Stimulated activated CD4-positive, alpha-beta T cell treated with anti-CD3 and anti-CD28 coated beads, Interleukin-12 subunit alpha, Interleukin-12 subunit beta, amount 100 ng/mL, for 4 hours (primary cell): ENCODE measurements at regions not wholly inside any gene's neighbourhood (a gene's known extent, or its start where the extent isn't known, plus 50 kb on each side); places are given as distances from the start of the nearest gene placed in this dataset.

Experiments used
- DNase-seq: peaks from one replicate; pipeline ENCODE4 v3.0.0-alpha.2; 2020

DNA sequence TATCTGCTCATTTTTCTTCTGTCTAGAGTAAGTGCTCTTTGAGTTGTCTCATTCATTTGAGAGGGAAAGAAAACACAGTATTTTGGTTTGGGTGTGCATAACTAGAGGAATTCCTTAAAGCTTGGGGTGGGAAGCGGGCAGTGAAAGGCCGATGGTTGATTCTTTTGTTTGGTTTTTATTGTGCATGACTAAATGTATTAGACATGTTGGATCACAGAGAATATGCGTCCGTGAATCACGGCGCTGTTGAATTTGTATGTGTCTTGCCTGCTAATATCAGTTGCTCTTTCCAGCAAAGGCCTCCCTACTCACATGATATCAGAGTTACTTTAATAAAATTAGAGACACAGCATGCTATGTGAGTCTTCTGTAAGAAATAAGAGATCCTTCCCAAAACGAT lies 180.0 kb downstream of the CHD9NB start:
- no peak for DNase-seq

DNA sequence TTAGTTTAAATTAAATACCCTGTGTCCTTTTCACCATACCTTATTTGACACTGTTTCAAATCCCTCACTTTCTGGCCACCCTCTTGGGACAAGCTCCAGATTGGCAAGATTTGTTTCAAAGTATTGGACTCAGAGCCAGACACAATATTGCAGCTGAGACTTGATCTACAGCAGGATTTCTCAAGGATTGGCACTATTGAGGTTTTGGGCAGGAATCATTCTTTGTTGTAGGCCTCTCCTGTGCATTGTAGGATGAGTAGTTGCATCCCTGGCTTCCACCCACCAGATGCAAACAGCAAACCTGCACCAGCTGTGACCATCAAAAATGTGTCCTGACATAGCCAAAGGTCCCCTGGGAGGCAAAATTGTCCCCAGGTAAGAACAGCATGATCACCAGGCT lies 181.2 kb downstream of the CHD9NB start:
- DNase-seq, result no peak

DNA sequence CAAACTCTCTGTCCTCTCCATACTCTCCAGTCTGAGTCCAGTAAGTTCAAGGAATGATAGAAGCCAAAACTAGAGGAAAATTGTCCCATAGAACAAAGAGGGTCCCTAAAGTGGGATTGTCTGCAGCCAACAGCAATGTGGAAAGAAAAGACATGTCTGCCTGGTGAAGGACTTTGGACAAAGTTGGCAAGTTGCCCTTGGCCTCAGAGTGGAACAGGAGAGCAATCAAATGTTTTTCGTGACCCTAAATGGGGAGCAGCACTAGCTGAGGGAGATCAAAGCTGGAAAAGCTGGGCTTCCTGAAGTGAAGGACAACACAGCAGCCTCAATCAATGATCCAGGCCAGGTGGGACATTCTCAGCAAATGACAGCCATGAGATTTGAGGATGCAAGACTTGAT lies 183.5 kb downstream of the CHD9NB start:
- DNase-seq, result no peak

DNA sequence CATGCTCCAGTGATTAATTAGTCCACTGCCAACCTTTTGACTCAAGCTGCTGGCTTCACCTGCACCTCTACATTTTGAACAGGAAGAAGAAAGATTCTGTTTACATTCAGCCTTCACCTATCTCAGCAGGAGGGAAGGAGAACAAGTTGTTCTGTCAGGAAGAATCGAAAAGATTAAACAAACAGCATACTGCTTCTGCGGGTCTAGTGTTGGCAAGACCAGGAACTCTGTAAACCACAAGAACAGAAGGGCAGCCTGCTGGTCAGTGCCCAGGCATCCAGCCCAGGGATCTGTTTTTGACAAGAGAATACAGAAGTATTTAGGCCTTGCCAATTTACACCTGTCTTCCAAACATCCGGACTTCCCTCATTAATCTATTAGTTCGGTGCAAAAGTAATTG lies 189.7 kb downstream of the CHD9NB start:
- DNase-seq, result no peak

DNA sequence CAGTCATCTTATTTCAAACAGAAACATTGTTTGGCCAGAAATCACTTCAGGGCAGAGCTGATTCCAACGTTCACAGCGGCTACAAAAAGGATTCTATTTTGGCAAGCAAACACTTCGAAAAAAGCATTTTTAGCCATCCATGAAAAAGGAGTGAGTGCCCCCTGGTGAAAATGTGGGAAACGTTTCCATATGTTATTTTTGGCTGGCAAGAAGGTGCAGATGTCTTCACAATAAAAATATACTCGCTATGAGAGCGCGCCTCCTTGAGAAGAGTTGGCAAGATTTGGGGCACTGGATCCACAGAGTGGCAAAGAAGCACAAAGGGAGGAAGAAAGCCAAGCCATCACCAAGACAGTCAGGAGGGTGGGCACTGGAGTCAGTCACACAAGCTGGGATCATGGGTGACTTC lies 191.1 kb downstream of the CHD9NB start:
- DNase-seq, result no peak

DNA sequence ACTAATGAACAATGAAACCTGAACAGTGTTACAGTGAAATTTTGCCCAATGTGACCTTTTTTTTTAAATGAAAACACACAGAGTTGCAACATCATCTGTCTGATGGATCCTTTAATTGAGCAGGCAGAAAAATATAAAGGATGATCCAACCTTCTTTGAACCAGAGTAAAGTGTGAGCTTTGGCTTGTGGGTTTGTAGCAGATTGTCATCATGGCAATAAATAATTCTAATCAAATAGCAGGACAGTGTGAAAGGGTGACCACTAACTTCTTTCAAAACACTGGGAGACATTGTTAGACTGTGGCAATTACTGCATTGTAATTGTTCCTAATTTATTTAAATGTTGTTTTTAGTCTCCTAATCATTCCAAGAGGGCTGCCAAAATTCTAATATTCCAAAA lies 197.2 kb downstream of the CHD9NB start:
- no peak for DNase-seq

DNA sequence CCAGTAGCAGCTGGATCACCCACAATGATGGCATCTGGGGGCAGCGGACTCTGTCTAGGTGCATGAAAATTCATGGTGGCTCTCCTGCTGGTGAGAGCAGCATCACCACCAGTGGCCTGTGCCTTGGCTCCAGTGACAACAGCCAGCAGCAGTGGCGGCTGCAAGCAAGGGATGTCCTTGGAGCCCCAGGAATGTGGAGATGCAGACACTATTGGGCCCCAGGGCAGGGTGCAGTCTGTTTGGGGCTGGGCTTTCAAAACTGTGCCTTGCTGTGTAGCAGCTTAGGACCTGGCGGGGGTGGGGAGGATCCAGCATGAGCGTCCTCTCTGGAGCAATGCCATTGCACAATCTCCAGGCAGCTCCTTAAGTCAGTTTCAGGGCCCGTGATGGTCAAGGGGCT lies 199.7 kb downstream of the CHD9NB start:
- no peak for DNase-seq

DNA sequence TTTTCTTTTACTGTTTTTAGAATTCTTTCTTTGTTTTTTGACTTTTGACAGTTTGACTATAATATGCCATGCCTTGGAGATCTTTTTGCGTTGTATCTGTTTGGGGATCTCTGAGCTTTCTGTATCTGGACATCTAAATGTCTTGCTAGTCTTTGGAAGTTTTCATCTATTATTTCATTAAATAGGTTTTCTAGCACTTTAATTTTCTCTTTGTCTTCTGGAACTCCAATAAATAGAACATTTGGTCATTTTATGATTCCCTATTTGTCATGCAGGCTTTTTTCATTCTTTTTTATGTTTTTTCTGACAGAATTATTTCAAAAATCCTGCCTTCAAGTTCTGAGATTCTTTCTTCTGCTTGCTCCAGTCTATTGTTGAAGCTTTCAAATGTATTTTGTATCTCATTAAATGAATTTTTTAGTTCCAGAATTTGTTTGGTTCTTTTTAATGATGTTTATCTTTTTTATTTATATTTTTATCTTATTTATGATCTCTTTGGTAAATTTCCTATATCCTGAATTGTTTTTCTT lies 201.4 kb downstream of the CHD9NB start:
- no peak for DNase-seq

DNA sequence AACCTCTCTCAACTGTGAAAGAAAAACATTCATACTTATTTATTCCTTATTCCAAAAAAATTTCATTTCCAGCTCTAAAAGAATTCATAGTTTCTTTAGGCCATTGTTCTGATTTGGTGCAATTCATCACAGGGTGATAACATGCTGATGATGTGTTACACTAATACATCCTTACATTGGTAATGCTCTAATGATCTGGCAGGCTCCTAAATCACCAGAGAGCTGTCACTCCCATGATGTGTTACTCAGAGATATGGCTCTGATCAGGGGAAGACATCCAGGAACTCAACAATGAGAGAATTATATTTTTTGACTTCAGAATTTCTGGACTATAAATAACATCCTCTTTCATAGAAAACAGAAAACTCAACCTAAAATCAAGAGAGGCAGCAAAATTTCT lies 209.3 kb downstream of the CHD9NB start:
- no peak for DNase-seq

DNA sequence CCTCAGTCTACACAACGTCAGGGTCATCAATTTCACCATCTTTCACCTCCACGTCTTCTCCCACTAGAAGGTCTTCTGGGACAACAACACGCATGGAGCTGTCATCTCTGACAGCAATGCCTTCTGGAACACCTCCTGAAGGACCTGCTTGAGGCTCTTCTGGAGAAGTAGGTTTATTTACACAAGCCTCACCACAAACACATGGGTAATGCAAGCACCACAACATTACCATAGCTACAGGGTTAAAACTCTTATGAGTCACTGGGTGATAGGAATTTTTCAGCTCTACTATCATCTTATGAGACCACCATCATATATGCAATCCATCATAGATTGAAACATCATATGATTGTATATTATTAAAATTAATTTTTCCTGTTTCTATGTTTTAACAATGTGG lies 215.4 kb downstream of the CHD9NB start:
- DNase-seq, result no peak

DNA sequence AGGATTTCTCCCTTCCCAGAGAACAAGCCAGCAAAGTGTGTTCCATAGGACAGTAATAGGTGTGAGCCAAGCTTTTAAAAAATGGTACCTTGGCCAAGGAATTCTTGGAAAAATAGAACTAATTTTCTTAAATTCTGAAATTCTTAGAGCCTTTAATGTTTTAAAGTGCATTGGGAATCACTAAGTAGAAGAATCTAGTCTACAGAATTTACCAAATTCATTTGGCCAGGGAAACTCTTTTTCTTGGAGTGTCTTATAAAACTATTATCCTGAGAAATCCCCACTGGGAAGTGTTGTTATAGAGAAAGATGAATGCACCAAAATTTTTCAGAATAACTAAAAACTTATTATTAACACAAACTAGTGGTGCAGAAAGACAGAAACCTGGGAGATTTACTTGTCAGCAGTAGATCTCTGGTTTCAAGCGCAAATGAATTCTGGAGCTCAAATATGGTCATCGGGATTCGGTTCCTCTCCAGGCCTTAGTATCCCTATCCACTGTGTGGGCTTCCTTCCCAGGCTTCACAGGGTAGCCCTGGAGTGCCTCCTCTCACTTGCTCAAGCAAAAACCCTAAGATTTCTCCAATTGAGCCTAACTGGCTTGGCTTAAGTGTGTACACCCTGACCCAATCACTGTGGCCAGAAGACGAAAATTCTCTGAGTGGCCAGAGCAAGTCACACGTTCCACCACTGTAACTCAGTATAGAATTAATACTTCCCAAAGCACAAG lies 217.8 kb downstream of the CHD9NB start:
- no peak for DNase-seq

DNA sequence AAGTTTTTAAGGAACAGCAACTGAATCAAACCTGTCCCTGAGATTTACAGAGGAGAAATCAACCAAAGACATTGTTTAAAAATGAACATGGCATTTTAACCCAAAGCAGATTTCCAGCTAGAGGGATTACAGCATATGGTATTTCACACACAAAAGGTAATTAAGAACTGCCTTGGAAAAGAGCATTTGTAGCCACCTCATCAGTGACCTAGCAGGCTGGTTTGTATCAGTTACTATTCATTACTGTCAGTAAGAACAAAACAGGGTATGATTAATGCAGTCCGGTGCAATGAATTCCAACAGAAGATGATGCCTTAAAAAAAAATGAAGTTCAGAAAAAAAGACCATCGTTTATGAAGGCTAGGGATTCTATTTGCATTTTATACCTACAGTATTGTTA lies 219.9 kb downstream of the CHD9NB start:
- no peak for DNase-seq

DNA sequence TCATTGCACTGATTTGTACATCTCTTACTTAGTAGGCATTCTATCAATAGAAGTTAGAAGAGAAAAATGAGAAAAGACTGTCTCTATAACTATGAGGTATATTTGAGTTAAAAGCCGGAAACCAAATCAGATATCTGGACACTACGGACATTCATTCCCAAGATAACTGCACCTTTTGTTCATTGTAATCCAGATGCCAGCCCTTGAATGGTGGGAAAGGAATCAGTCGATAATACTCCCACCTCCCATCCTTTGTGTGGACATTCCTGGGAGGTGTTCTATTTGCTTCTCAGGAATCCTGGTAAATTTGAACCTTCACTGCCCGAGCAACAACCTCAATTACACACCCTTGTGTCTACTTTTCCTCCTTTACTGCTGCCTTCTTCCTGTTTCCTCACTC lies 225.2 kb downstream of the CHD9NB start:
- DNase-seq, result no peak

DNA sequence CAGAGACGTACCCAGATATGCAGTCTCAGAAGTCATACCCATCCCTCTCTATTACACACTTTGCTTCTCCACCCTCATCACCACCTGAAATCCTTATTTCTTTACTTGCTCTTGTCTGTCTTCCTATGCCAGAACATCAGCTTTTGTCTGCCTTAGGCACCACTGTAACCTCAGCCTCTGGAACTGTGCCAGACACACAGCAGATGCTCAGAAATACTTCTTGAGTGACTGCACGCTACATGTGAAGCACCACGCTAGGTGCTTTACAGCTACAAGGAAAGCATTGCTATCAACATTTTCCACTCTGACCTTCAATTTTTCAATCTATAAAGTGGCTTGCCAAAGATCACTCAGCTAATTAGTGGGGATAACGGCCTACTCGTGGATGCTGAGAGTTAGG lies 226.8 kb downstream of the CHD9NB start:
- no peak for DNase-seq

DNA sequence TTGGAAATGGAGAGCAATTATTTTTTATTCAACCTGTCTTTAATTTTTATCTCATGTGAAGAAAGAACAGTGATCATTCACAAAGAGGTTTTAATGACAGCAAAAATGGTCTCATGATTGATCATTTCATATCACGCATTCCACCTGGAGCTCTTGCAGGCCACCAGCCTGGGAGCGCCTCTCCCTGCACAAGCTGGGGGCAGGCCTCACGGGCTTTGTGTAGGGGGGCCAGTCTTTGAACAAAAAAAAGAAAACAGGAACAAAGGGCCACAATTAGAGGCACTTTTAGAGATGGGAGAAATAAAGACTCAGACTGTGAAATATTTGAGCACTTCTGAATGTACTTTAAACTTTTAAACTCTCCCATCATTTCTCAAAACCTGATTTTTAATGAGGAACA lies 232.9 kb downstream of the CHD9NB start:
- DNase-seq, result no peak

DNA sequence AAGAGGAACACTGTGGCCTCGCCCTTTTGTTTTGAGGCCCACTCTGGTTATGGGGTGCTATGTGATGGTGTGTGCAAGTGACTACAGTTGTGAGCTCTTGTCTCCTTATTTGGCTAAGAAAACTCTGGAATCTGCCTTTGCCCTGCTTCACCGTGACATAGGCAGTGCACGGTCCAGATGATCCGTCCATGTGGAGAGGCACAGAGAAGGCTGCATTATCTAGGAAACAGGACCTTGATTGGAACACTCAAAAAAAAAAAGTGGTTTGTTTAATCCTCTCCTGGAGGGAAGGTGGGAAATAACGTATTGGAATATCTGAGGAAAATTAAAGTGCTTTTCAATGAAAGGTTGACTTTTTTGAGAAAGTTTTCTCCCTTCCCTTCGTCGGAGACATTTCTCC lies 233.3 kb downstream of the CHD9NB start:
- no peak for DNase-seq

DNA sequence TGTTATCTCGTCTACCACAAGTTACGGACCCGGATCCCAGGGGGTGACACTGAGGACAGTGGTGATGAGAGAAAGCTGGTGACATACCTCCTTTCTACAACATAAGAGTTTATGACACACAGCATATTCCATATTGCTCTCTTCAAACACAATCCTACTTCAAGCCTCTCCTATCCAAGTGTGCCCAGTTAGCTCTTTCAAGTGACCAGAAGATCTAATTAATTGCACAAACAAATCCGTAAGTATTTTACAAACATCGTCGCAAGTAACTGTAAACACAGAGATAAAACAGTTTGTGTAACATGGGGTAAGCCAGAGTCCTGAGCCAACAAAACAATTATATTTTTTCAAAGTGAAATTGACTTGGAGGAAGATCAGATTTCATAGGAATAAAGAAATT lies 235.0 kb downstream of the CHD9NB start:
- DNase-seq, result no peak

DNA sequence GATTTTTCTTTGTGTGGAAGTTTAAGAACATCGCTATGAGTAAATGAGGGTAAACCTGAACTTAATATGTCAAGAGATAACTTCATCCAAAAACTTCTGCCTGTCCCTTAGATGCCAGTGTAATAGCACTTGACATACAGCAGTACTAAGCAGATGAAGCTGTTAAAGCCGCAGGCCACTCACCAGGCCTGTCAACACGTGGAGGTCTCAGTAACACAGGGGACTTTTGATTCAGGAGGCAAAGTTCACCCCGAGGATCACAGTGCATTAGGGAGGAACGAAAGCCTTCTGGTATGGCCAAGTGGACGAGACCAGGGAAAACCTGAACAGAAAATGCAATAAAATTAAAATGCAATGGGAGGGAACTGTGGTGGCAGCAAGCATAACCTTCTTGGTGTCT lies 235.7 kb downstream of the CHD9NB start:
- no peak for DNase-seq

DNA sequence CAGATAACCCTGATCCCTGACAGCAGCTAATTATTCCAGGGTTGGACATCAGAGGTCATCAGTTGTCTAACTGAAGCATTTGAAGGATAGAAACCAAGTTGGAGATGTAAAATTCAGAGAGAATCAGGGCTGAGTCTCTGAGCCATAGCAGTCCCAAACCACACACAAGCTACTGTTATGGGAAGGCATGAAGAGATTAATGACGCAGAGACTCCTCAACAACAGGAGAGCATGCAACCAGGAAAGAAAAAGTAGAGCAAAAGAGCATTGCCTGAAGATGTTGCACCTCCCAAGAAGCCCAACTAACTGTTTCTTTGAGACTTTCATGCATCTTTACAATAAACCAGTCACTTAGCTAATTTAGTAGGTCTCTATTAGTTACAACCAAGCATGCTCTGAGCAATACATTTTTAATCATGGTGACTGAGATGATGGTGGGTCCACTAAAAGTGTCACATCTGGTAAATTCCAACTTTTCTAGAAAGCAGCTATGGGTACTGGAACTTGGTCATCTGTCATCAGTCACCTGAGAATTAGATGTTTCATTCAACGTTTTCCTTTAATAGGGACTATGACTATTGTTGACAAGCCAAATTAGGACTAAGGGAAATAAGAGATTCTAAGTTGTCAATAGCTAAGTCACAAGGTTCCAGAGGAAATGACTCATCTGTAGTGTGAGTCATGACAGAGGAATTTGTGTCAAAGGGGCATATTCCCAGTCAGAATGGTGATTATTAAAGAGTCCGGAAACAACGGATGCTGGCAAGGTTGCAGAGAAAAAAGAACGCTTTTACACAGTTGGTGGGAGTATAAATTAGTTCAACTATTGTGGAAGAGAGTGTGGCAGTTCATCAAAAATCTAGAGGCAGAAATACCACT lies 239.8 kb downstream of the CHD9NB start:
- no peak for DNase-seq

DNA sequence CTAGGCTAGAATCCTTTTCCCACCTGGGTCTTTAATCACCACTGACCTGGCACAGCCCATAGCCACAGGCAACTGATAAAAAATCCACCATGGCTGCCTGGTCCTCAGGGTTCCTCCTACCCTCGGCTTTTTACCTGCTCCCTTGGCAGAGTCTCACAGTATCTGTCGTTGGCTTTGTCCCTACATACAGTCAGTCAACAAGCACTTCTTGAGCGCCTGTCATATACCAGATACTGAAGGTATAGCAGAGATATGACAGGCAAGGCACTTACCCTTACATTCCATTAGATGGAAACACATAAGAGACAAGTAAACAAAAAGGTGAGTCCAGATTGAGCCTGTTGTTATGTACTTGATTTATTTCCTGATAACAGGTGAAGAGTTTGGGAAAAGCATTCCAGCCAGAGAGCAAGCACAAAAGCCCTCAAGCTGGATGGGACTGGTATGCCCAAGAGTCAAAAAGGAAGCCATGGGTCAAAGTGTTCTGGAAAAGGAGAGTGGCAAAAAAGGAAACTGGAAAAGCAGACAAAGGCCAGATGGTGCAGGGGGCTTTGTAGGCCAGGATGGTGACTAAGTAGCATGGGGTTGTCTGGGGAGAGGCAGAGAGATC lies 247.0 kb downstream of the CHD9NB start:
- no peak for DNase-seq

DNA sequence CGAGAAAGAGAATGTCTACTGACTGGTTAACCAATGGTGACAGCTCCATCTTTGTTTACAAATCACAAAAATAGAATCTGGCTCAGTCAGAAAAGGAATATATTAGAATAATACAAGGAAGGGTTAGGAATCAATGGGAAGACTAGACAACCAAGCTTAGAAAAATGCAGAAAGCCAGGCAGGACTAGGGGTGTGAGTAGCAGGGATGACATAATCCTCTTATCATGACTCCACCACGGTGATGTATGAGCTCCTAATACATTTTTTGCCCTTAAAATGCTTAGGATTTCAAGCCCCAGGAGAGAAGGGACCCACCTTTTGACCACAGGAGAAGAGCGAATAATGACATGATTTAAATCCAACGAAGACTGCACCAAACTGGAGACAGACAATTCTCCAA lies 252.3 kb downstream of the CHD9NB start:
- DNase-seq, result no peak

DNA sequence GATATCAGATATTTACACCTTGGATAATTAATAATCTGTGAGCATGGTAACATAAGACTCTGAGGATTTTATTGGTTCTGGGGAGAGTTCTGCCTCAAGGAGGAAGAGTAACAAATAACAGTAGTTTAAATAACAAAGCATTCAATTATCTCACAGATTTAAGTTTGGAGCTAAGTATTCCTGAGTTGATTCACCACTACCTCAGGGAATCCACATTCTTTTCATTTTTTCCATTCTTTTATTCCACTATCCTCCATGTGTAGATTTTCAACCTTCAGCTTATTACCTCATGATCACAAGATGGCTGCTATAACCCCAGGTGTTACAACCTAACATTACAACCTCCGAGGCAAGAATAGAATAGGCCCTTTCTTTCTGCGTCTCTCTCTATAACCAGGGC lies 252.2 kb upstream of the TOX3 start:
- DNase-seq, result no peak

DNA sequence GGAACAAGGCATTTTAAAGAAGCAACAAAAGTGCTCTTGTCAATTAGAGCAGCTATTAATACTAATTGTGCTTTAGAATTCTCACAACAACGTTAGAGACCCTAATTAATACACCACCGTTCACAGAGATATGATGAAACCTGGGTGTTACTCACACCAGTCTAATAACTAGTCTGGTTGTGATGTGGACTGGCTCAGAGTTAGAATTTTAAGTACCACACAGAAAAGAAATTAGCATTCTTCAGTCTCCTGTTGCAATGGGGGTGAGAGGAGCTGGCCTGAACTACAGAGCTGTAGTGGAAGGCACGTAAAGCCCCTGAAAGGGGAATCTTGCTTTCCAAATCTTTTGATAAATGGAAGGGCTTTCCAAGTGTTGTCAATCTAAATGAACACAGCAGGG lies 240.8 kb upstream of the TOX3 start:
- no peak for DNase-seq

DNA sequence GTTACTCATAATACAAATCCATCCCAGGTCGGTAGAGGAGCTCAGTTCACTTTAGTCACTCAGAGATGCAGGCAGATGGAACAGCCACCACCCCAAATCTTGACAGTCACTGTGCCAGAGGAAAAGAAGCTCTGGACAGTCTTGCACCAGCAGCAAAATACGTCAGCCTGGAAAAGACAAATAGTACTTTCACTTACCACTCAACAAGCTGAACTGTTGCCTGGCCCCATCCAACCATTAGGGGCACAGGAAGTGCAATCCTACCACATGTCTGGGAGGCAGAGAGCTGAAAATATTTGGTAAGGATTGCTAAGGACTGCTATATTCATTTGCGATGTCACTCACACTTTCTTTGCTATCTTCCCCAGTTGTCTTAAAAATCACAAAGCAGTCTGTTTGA lies 239.1 kb upstream of the TOX3 start:
- no peak for DNase-seq
